ENCODE measurements at regions not wholly inside any gene's neighbourhood (a gene's known extent, or its start where the extent isn't known, plus 50 kb on each side); places are given as distances from the start of the nearest gene placed in this dataset.

DNA sequence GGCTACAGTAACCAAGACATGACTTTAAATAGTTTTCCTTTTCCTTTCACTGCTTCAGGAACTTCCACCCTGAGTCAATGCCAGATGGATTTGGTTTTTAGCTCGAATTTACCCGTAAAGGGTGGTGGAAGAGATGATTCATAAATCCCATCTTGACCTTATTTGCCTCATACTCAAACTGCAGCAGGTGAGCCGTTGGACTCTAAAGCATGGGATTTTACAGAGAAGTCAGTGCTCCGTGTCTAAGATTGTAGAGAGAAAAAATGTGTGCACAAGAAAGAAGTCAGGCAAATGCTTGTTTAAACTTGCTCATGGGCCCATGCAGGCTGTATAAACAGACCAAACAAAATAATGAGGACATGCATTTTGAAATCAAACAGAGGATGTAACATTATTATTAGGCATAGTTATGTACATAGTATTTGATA, 369.7 kb upstream of the TRIB2 start:
- 36% methylated on average over 4 of the region's 4 CpGs for WGBS
- Histone ChIP-seq H3K9me3 (no peaks in the 10 kb centered on the region), H3K27me3 (no peaks in the 10 kb centered on the region), H3K4me3 (no peak overlapping the region), H3K36me3 (no peaks in the 10 kb centered on the region), H3K27ac (no peak overlapping the region), H3K4me1 (peaks cover 3% of the 10 kb centered on the region)
- DNase-seq (ENCODE audit: low spot score in 2 of 2), result no peak
- no peak for TF ChIP-seq EP300 (IDR thresholded peaks at IDR 0.05)
- TF ChIP-seq POLR2A (IDR thresholded peaks at IDR 0.05), result no peak

DNA sequence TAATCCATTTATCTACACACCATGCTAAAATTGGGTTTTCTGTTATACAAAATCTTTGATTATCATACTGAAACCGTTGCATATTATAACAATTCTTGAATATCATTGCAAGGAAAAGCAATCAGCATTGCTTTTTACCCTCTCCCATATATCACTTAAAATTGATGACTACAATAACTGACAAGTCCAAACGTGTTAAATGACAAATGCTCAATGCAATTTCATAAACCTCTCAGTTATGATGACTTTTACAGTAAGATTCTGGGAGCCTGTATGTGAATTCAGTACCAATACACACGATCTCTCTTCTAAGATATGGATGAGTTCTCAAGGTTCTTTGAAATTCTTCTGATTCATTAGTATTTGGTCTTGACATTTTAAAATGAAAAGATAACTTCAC, 368.5 kb upstream of the TRIB2 start:
- 76% methylated on average over 3 of the region's 3 CpGs for WGBS
- no peak for DNase-seq (ENCODE audit: low spot score in 2 of 2)
- no peaks in the 10 kb centered on the region for H3K9me3 ChIP-seq
- no peaks in the 10 kb centered on the region for H3K27me3 ChIP-seq
- H3K27ac ChIP-seq, result no peak overlapping the region
- H3K36me3 ChIP-seq, result no peaks in the 10 kb centered on the region
- H3K4me1 ChIP-seq, result peaks cover 3% of the 10 kb centered on the region
- TF ChIP-seq EP300 (IDR thresholded peaks at IDR 0.05), result no peak
- no peak for TF ChIP-seq POLR2A (IDR thresholded peaks at IDR 0.05)
- TF ChIP-seq POLR2AphosphoS5 (IDR thresholded peaks at IDR 0.05), result no peak
- TF ChIP-seq CTCF (IDR thresholded peaks at IDR 0.05), result no peak
- H3K4me3 ChIP-seq, result no peak overlapping the region

DNA sequence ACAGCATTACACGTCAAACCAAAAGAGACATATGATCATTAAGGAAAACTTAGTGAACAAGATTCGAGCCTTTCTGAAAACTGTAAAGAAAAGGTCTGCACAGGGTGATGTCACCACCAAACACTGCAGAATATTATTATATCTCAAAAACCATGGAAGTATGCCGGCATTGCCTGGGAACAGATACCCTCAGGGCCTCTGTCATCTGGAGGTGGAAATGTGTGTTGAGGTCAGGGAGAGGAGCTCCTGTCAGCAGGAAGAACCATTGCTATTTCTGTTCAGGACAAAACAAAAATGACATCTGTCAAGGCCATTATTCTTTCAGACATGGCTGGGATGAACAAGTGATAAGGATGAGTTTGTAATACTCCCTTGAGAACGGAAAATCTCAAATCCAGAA, 365.9 kb upstream of the TRIB2 start:
- Histone ChIP-seq H3K36me3 (no peaks in the 10 kb centered on the region), H3K4me3 (no peak overlapping the region), H3K4me1 (peaks cover 3% of the 10 kb centered on the region), H3K9me3 (no peaks in the 10 kb centered on the region), H3K27me3 (no peaks in the 10 kb centered on the region), H3K27ac (no peak overlapping the region)
- 88% methylated on average over 4 of the region's 4 CpGs for WGBS
- no peak for TF ChIP-seq CTCF (IDR thresholded peaks at IDR 0.05)
- no peak for TF ChIP-seq EP300 (IDR thresholded peaks at IDR 0.05)
- TF ChIP-seq POLR2AphosphoS5 (IDR thresholded peaks at IDR 0.05), result no peak
- no peak for TF ChIP-seq POLR2A (IDR thresholded peaks at IDR 0.05)
- DNase-seq (ENCODE audit: low spot score in 2 of 2), result no peak

DNA sequence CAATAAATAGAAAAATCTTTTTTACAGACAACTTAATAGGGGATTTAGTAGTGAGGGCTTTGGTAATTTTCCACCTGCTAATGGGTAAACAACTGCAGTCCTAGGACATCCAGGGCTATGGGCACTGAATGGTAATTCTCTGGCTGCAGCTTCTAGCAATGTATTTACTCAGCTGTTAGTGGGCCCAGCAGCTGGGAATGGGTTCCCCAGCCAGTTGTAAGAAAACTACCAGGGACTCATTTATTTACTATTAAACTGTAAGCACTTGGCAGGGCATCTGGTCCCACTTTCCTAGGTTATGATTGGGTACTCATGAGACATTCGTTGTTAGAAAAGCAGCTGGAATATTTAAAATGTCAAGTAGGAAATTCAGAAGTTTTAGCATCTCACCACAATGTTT, 363.8 kb upstream of the TRIB2 start:
- TF ChIP-seq POLR2AphosphoS5 (IDR thresholded peaks at IDR 0.05), result no peak
- TF ChIP-seq EP300 (IDR thresholded peaks at IDR 0.05), result no peak
- no peak for TF ChIP-seq CTCF (IDR thresholded peaks at IDR 0.05)
- TF ChIP-seq POLR2A (IDR thresholded peaks at IDR 0.05), result no peak
- Histone ChIP-seq H3K27ac (no peak overlapping the region), H3K4me3 (no peak overlapping the region), H3K36me3 (no peaks in the 10 kb centered on the region), H3K4me1 (no peaks in the 10 kb centered on the region), H3K9me3 (no peaks in the 10 kb centered on the region), H3K27me3 (no peaks in the 10 kb centered on the region)
- DNase-seq (ENCODE audit: low spot score in 2 of 2), result no peak
- WGBS, result 72% methylated on average over 1 of the region's 1 CpG

GRCh38 chr2:12361506-12361905, 355.2 kb upstream of the TRIB2 start:
- 82% methylated on average over 4 of the region's 4 CpGs for WGBS
- no peaks in the 10 kb centered on the region for H3K9me3 ChIP-seq

More at GRCh38 chr2:12361506-12361905, 355.2 kb upstream of the TRIB2 start:
- Histone ChIP-seq H3K27me3 (no peaks in the 10 kb centered on the region), H3K4me3 (no peak overlapping the region), H3K27ac (no peak overlapping the region), H3K36me3 (no peaks in the 10 kb centered on the region), H3K4me1 (no peaks in the 10 kb centered on the region)
- no peak for DNase-seq (ENCODE audit: low spot score in 2 of 2)
- TF ChIP-seq CTCF (IDR thresholded peaks at IDR 0.05) (no peak), POLR2AphosphoS5 (IDR thresholded peaks at IDR 0.05) (no peak)

Measured in suprapubic skin (tissue), 4 donors.